ENCODE measurements at regions not wholly inside any gene's neighbourhood (a gene's known extent, or its start where the extent isn't known, plus 50 kb on each side); places are given as distances from the start of the nearest gene placed in this dataset.

- DNase-seq = peak; percentile 48
- Histone ChIP-seq H3K27me3 (peaks cover 49% of the 10 kb centered on the region), H3K9me3 (no peaks in the 10 kb centered on the region), H3K4me3 (peak overlapping the region; percentile 43), H3K36me3 (no peaks in the 10 kb centered on the region)
Measured at GRCh38 chr7:57868771-57869483, 418.9 kb downstream of the ZNF716 start.

Data from MG63 (cell line).